Motor neuron (in vitro differentiated cells): ENCODE measurements at regions not wholly inside any gene's neighbourhood (a gene's known extent, or its start where the extent isn't known, plus 50 kb on each side); places are given as distances from the start of the nearest gene placed in this dataset.
A peak's percentile ranks its signal among the peaks of the same experiment; 100 is the strongest.

Experiments
- ATAC-seq, 8 experiments: fragments of 200-7000 bp; cut with Tn5 transposase; replicated peaks in 6 of 8; 2 replicates each; pipeline ENCODE4 v1.8.0; 2021; ENCODE audit warnings: mild to moderate bottlenecking in 8 of 8, moderate library complexity in 8 of 8
- H3K27ac ChIP-seq, 2 donors: fragments of 250-450 bp; sonication (Bioruptor Pico); 2 replicates each; pipeline ENCODE4 v1.9.0; 2021; ENCODE audit warnings: antibody characterized with exemption in 2 of 2, mild to moderate bottlenecking in 2 of 2, moderate library complexity in 1 of 2
- H3K4me1 ChIP-seq, 2 donors: fragments of 250-450 bp; sonication (Bioruptor Pico); replicated peaks in 1 of 2; 2 replicates each; pipeline ENCODE4 v1.6.1; 2021; ENCODE audit warnings: antibody characterized with exemption in 2 of 2, mild to moderate bottlenecking in 2 of 2, moderate library complexity in 1 of 2
- H3K4me3 ChIP-seq, 5 donors: fragments of 250-450 bp; sonication (Bioruptor Pico); 2 replicates each; pipeline ENCODE4 v1.9.0; 2021; ENCODE audit warnings: antibody characterized with exemption in 5 of 5, mild to moderate bottlenecking in 5 of 5, moderate library complexity in 4 of 5
- WGBS, 10 experiments: fragments of 450-650 bp; shearing (Covaris generic); methylation state at CpG; one replicate each; pipeline ENCODE4 v1.0.0; 2022; 5-methylcytosine and 5-hydroxymethylcytosine counted together
- in situ Hi-C, 9 experiments: fragments of 400-800 bp; cut with MboI; loops; one replicate each; pipeline ENCODE4 v1.15.0; 2021; ENCODE audit warnings: low sequenced_read_pairs in 9 of 9, low pct_unique_long_range_greater_than_20kb in 2 of 9; ENCODE audit not compliant: unreplicated experiment in 9 of 9

- Histone ChIP-seq H3K27ac (no peak overlapping the region), H3K4me1 (no peaks in the 10 kb centered on the region), H3K4me3 (no peak overlapping the region)
- in situ Hi-C loops, result no loop called here
- ATAC-seq, result no peak
- 0 to 100% (median 78%) methylated on average over 1 of the region's 1 CpG; no CpG with 5 or more reads in 3 of the 10 experiments for WGBS, 10 experiments
Observed at GRCh38 chr14:29165431-29165830, 398.8 kb downstream of the FOXG1 start.

- H3K27ac ChIP-seq, result no peak overlapping the region
- 60 to 100% (median 95%) methylated on average over 1 of the region's 1 CpG; no CpG with 5 or more reads in 2 of the 10 experiments for WGBS, 10 experiments
- ATAC-seq, result no peak
- in situ Hi-C loops, result no loop called here
- no peak overlapping the region for H3K4me3 ChIP-seq
- H3K4me1 ChIP-seq, result no peaks in the 10 kb centered on the region
Observed at GRCh38 chr14:29166507-29166906, 399.9 kb downstream of the FOXG1 start.

DNA sequence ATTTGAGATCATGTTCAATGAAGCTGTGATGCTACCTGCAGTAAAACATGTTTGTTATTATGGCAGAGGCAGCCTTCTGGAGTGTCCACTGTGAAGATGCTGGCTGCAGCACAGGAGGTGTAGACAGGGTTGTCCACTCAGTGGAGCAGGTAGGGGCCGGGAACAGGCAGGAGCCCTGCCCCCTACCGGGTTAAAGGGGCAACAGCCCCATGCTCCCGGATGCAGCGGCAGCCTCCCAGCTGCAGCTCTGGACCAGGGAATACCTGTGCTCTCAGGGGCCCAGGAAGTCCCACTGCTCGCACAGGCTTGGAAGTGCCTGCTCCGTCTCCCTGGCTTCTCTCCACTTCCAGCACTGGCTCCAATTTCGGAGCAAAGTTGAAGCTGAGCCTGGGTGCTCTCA is 401.6 kb downstream of the FOXG1 start:
- no peak for ATAC-seq
- WGBS, 10 experiments, result 80 to 100% (median 87%) methylated on average over 1 to 3 of the region's 7 CpGs; no CpG with 5 or more reads in 7 of the 10 experiments
- Histone ChIP-seq H3K4me1 (no peaks in the 10 kb centered on the region), H3K4me3 (no peak overlapping the region), H3K27ac (no peak overlapping the region)
- in situ Hi-C loops, result no loop called here

- WGBS, 10 experiments, result 0 to 100% (median 57%) methylated on average over 1 to 5 of the region's 5 CpGs; no CpG with 5 or more reads in 2 of the 10 experiments
- no peak for ATAC-seq
Observed at GRCh38 chr14:29169408-29169807, 402.8 kb downstream of the FOXG1 start.

DNA sequence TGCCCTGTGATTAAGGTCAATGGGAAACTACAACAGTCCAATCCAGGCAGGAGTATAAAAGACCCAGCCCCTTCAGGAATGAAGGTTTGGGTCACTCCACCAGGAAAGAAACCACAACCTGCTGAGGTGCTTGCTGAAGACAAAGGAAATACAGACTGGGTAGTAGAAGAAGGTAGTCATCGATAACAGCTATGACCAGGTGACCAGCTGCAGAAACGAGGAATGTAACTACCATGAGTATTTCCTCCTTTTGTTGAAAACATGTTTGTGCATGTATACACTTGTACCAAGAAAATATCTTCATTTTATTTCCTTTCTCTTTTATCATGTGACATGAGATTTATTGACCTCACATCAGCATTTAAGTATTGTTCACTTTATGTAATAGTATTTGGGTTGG is 409.1 kb downstream of the FOXG1 start:
- Histone ChIP-seq H3K4me3 (no peak overlapping the region), H3K27ac (no peak overlapping the region), H3K4me1 (no peaks in the 10 kb centered on the region)
- in situ Hi-C loops, result no loop called here
- 20 to 100% (median 85%) methylated on average over 1 to 2 of the region's 2 CpGs; no CpG with 5 or more reads in 2 of the 10 experiments for WGBS, 10 experiments
- ATAC-seq, result no peak

More at GRCh38 chr14:29169408-29169807, 402.8 kb downstream of the FOXG1 start:
- no peaks in the 10 kb centered on the region for H3K4me1 ChIP-seq
- H3K27ac ChIP-seq, result no peak overlapping the region
- in situ Hi-C loops, result no loop called here
- H3K4me3 ChIP-seq, result no peak overlapping the region

GRCh38 chr14:29176876-29177275 is 410.3 kb downstream of the FOXG1 start:
- Histone ChIP-seq H3K27ac (no peak overlapping the region), H3K4me1 (no peaks in the 10 kb centered on the region), H3K4me3 (no peak overlapping the region)
- in situ Hi-C loops, result no loop called here
- ATAC-seq, result no peak
- 20 to 100% (median 76%) methylated on average over 1 to 2 of the region's 2 CpGs; no CpG with 5 or more reads in 2 of the 10 experiments for WGBS, 10 experiments

DNA sequence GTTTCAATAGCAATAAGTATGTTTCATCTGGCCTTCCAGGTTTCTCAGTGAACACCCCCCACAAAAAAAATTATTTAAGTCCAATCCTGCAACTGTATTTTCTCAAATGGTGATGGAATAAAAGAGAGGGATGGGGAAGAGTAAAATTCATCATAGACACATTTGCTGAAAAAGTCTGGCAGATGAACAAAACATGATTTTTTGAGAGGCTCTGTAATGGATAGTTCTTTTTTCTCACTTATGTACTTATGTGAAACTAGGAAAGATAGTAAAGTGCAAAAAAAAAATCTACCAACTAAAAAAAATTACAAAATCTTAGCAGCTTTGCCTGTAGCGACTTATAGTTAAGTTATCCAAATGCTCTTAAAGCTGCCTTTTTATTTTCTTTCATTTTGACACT is 412.4 kb downstream of the FOXG1 start:
- 0 to 100% (median 67%) methylated on average over 1 of the region's 1 CpG for WGBS, 10 experiments
- no peak for ATAC-seq
- no peak overlapping the region for H3K27ac ChIP-seq
- H3K4me3 ChIP-seq, result no peak overlapping the region
- in situ Hi-C loops, result no loop called here
- no peaks in the 10 kb centered on the region for H3K4me1 ChIP-seq

DNA sequence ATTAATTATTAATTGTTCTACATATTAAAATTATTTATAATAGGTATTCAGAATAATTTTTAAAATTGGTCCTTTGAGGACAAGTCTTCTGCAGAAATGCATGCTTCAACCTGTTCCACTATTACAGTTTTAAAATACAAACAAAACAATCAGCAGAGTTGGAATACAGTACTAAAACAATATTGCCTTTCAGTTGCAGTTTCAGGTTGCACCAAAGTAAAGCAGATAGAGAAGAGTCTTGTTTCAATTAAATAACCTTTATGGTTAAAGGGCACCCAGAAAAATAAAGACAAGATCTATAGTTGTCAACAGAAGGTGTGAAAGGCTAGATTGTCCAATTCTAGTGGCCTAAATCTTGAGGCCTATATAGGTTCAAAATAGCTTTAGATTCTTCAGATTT is 424.5 kb downstream of the FOXG1 start:
- no peaks in the 10 kb centered on the region for H3K4me1 ChIP-seq
- H3K4me3 ChIP-seq, result no peak overlapping the region
- no peak overlapping the region for H3K27ac ChIP-seq
- no peak for ATAC-seq
- in situ Hi-C loops, result no loop called here

GRCh38 chr14:29197557-29197956 is 431.0 kb downstream of the FOXG1 start:
- WGBS, 10 experiments, result 29 to 100% (median 79%) methylated on average over 1 of the region's 1 CpG; no CpG with 5 or more reads in 1 of the 10 experiments
- no peak overlapping the region for H3K4me3 ChIP-seq
- H3K4me1 ChIP-seq, result no peaks in the 10 kb centered on the region
- H3K27ac ChIP-seq, result no peak overlapping the region
- ATAC-seq, result no peak
- in situ Hi-C loops, result no loop called here

DNA sequence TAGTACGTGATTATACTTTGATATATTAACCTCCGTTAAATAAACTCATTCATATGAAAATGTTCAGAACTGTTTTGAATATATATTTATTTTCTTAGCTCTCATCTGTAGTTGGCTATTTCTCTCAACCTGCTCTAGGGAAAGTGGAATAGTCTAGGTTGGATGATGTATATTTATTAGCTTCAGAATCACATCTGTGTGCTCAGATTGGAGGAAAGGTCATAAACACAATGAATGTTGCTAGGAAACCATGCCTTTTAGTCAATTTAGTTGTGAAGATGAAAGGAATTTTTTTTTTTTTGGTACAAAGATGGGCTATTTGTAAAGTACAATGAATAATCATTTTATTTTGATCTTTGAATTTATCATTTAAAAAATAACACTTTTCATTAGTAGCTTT is 439.1 kb downstream of the FOXG1 start:
- 38 to 100% (median 88%) methylated on average over 1 to 2 of the region's 2 CpGs; no CpG with 5 or more reads in 2 of the 10 experiments for WGBS, 10 experiments
- in situ Hi-C loops, result loop anchor here in 2 of 9 experiments (25.0 kb wide), 2 partner anchors 193 to 418 kb away; no protein-coding TSS in a partner anchor
- Histone ChIP-seq H3K4me1 (peaks cover 3 to 13% of the 10 kb centered on the region in 2 donors), H3K4me3 (no peak overlapping the region), H3K27ac (no peak overlapping the region)
- ATAC-seq, result peak in 2 of 8 experiments; percentile 28 to 62

GRCh38 chr14:29215853-29216252 is 449.3 kb downstream of the FOXG1 start:
- Histone ChIP-seq H3K27ac (no peak overlapping the region), H3K4me3 (no peak overlapping the region), H3K4me1 (peaks cover 15 to 31% of the 10 kb centered on the region in 2 donors)
- ATAC-seq, result peak in 2 of 8 experiments; percentile 24 to 51
- 0 to 100% (median 78%) methylated on average over 1 to 3 of the region's 3 CpGs for WGBS, 10 experiments
- in situ Hi-C loops, result loop anchor here in 2 of 9 experiments (25.0 kb wide), 2 partner anchors 204 to 429 kb away; no protein-coding TSS in a partner anchor

- ATAC-seq, result peak; percentile 22 to 91 (median 80)
- in situ Hi-C loops, result loop anchor here in 2 of 9 experiments (25.0 kb wide), 2 partner anchors 204 to 429 kb away; no protein-coding TSS in a partner anchor
- Histone ChIP-seq H3K4me1 (peaks cover 15 to 31% of the 10 kb centered on the region in 2 donors), H3K27ac (no peak overlapping the region), H3K4me3 (no peak overlapping the region)
- WGBS, 10 experiments, result 5 to 59% (median 39%) methylated on average over 1 to 8 of the region's 9 CpGs
Observed at GRCh38 chr14:29216268-29217232, 450.0 kb downstream of the FOXG1 start.

DNA sequence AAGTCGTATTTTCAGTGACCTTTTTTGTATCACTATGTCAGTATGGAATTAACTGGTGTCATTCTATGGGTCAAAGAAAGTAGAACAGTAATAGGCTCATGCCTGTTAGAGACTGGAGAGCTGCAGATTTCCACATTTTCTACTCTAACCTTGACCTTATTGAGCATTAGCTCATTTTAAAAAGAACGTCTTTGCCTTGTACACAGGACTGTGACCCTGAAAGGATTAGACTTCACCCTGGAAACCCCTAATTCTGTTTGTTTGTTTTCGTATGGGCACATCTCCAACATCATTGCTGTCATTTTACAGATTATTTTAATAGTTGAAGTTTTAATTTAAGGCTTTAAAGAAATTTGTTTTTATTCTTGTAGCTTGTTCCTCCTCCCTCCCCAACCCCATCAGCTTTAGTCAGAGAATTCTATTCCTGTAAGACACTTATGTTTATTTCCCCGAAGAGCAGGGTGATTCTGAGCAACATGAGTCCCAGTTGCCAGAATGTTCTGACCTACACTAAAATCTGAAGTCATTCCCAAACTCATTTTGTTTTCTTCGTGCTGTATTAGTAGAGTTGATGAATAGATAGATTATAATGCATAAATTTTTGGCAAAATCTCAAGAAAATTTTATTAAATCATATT is 451.3 kb downstream of the FOXG1 start:
- WGBS, 10 experiments, result 12 to 79% (median 63%) methylated on average over 2 to 5 of the region's 5 CpGs
- in situ Hi-C loops, result loop anchor here in 2 of 9 experiments (25.0 kb wide), 2 partner anchors 206 to 431 kb away; no protein-coding TSS in a partner anchor
- Histone ChIP-seq H3K27ac (no peak overlapping the region), H3K4me1 (peaks cover 15 to 31% of the 10 kb centered on the region in 2 donors), H3K4me3 (no peak overlapping the region)
- no peak for ATAC-seq
